ENCODE measurements at regions not wholly inside any gene's neighbourhood (a gene's known extent, or its start where the extent isn't known, plus 50 kb on each side); places are given as distances from the start of the nearest gene placed in this dataset.
A peak's percentile ranks its signal among the peaks of the same experiment; 100 is the strongest.
"Not testable (repeated sequence)": the region's sequence is repeated elsewhere in the genome, so short reads cannot be mapped to it uniquely, and the experiment has no call there.

DNA sequence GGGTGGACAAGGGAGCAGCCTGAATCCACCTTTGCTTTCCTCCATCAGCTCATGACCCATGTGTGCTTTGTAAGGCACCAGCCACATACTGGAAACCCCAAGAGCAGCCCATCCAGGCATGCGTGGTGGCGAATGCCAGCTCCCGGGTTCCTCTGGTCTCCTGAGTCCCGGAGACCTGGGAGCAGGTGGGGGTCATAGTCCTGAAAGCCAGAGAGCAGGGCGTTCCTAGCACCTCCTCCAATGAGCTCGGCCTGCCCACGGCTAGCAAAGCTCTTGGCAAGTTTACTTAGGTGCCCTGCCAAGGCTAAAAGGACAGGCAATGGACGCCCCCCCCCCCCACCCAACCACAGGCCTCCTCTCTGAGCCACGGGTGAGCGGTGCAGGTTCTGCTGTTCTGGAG, 3960.2 kb upstream of the TPTE start:
- DNase-seq: not testable (repeated sequence)

DNA sequence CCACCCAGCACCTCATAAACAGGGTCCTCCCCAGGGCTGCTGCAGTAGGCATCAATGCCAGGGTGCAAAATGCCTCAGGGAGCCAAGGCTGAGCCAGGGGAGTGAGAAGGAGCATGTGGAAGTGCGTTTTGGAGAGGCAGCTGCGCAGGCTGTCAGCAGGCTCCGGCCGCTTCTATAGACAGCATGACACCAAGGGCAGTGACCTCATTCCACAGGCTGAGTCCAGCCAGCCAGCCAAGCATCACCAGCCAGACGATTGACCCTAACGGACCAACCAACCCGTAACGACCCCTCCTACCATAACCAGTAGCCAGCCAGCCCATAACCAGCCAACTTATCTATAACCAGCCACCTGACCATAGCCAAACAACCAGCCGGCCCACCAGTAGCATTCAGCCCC, 3959.8 kb upstream of the TPTE start:
- not testable (repeated sequence) for DNase-seq

DNA sequence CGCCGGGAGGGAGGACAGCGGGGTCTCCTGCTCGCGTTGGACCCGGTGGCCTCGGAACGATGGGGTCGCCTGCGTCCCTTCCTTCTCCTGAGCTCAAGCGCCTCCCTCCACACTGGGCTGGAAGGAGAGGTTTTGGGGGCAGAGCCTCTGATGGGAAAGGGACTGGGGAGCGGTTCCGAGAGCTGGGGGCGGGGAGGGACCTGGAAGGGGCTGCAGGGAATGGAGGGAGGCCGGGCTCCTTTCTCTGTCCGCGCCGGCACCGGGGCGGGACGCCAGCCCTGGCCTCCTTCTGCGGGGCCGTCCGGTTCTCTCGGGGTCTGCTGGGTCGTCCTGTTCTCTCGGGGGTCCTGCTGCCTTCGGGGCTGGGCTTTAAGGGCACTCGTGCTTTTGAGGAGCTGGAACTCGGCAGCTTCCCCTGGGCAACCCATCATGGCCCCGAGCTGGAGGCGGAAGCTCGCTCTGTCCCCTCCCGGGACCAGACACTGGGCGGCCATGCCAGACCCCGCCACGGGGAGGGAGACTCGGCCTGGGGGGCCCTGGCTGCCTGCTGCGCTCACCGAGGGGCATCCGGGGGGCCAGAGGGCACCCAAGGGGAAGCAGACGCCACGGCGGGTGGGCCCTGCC, 3956.7 kb upstream of the TPTE start:
- not testable (repeated sequence) for DNase-seq

DNA sequence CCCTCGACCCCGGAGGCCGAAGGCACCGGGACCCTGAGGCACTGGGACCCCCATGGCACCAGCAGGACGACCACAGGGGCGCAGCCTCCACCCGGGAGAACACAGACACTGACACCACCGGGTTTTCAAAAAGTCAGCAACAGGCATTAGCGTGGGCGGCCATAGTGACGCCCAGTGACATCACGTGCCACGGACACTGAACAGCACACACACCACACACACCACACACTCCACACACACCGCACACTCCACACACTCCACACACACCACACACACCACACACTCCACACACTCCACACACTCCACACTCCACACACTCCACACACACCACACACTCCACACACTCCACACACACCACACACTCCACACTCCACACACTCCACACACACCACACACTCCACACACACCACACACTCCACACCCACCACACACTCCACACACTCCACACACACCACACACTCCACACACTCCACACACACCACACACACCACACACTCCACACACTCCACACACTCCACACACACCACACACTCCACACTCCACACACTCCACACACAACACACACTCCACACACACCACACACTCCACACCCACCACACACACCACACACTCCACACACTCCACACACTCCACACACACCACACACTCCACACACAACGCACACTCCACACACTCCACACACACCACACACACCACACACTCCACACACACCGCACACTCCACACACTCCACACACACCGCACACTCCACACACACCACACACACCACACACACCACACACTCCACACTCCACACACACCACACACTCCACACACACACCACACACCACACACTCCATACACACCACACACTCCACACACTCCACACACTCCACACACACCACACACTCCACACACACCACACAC, 3955.9 kb upstream of the TPTE start:
- peak; percentile 29 for DNase-seq

DNA sequence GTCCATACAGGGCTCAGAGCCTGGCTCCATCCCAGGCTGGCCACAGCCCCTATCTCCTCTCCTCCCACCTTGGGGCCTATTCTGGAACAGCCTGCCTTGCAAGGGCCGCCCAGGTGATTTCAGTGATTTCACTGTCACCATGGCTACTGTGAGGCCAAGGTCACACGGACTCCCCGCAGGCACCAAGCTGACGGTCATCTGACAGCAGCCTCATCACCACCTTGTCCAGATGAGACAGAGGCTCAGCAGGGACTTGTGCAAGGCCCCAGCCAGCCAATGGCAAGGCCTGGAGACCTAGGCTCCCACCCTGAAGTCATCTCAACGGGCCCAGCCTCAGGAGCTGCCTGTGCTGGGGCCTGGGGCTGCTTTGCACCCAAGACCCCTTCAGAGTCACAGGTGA, 3953.8 kb upstream of the TPTE start:
- DNase-seq: not testable (repeated sequence)

DNA sequence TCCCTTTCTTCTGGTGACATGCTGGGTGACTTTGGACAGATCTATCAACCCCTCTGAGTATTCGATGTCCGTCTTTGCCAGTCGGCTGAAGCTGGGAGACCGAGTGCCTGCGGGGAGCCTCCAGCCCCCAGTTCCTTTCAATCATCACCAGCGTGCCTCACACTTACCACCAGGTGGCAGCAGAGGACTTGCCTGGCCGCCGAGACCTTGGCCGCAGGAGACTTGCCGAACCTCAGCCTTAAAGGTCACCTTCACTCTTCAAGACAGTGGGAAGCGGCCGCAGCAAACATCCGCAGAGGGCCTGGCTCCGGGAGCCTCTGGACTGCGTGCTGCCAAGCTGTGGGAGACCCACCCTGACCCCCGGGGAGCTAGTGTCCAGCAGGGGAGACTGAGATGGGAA, 3952.2 kb upstream of the TPTE start:
- DNase-seq: not testable (repeated sequence)

DNA sequence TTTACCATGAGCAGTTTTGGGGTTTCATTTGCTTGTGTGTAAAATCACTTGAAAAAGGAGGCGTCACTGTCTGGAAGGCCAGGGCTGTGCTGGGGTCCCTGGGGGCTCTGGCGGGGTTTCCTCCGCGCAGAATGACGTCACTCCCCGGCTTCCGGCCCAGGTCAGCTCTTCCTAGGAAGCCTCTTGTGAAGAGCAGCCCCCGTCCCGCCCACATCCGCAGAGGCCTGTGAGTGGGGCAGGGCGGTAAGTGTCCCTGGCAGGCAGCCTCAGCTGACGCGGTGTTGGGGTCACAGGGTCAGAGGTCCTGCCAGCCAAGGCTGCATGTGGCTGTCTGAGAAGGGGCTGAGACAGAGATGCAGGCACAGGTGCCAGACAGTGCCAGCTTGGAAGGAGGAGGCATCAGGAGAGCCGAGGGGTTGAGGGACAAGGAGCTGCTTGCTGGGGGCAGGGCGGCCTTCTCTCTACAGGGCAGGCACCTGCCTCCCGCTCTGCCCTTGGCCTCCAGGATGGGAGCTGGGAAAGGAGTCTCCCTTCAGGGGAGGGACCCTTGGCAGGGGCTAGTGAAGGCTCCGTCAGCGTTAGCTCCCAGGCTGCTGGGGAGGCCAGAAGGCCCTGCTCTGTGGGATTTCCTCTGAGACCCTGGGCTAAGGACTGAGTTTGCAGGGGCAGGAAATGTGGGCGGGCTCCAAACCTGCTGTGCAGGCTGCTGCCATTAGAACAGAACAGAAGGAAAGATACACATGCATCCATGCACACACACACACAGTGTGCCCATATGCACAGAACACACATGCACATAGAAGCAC, 3951.6 kb upstream of the TPTE start:
- DNase-seq: not testable (repeated sequence)

DNA sequence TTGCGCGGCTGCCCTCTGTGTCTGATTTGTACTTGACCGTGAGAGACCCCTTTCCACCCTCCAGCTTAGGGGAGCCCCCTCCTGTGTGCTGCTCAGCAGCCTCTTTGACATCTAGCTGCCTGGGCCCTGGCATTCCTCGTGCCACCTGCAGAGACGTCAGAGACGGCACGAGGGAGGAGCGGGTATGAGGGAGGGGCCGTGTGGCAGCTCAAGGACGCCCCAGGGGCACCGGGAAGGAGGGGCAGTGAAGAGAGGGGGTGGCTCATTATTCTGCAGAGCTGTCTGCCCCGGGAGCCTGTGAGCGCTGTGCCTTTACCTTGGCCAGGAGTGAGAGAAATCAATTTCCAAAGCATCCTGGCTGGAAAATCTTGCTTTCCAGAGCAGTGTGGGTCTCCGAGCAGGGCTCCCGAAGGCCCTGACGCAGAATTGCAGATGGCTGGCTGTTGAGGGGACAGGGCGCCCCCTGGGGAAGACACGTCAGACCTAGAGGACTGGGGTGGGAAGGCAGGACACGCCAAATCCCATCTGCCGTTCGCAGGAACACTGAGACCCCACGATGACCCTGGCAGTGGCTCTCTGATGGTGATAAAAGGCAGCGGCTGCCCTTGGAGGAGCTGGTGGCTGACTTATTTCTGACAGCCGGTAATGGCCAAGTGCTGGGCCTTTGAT, 3950.5 kb upstream of the TPTE start:
- DNase-seq: not testable (repeated sequence)

DNA sequence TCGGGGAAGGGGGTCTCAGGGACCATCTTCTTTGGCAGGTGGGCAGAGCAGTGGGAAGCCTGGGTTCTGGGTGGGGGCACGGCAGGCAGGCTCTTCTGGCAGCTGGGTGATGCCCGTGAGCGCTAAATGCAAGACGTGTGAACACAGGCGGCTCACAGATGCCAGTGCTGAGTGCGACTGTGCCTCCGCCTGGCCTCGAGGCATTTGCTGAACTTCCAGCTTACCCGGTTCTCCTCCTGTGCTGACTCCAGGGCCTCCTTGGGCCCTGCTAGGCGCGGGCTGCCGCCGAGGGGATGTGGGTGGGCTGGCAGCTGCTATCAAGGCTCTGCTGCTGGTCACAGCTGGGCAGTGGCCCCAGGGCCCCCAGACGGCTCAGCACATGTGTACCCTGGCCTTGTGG, 3947.8 kb upstream of the TPTE start:
- DNase-seq: not testable (repeated sequence)

DNA sequence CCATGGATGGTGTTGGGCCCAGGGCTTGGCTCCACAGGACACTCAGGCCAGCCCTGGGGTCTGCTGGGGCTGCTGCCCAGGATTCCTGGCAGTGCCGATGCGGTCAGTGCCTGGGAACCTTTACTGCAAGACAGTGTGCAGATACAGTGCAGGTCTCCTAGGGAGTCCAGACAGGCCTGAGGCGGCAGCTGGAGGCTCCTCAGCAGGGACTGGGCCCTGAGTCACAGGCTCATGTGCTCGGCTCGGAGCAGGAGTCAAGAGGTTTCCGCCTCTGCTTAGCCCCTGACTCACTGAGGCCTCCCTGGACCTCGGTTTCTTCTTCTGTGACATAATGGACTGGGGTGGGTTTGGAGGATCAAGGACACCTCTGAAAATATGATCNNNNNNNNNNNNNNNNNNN, 3941.6 kb upstream of the TPTE start:
- DNase-seq: not testable (repeated sequence)

Measured in hematopoietic multipotent progenitor cell treated with erythropoietin and hydrocortisone succinate and interleukin-3 and kit ligand, for 8 days (in vitro differentiated cells).